Activated T-cell treated with anti-CD3 and anti-CD28 coated beads for 4 hours (primary cell): ENCODE measurements at regions not wholly inside any gene's neighbourhood (a gene's known extent, or its start where the extent isn't known, plus 50 kb on each side); places are given as distances from the start of the nearest gene placed in this dataset.

Experiments
- DNase-seq: peaks from one replicate; pipeline ENCODE4 v3.0.0-alpha.2; 2020

GRCh38 chr1:208421486-208421885 is 177.3 kb upstream of the PLXNA2 start:
- DNase-seq, result no peak

GRCh38 chr1:208423526-208423925 is 179.3 kb upstream of the PLXNA2 start:
- no peak for DNase-seq

DNA sequence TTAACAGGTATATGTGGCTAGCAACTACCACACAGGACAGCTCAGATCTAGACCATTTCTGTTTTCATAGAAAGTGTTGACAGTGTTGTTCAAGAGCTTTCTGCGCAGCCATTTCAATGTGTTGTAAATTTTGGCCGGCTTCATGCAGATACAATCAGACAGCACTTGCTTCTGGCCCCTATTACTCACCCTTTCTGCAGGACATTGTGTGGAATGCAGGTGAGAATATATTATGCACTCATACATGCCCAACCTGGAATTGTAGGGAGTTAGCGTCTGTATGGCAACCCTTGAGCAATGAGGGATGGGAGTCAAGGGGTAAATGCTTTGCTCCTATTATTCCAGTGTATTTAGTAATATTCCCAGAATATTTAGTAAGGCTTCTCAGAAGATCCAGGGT is 180.9 kb upstream of the PLXNA2 start:
- no peak for DNase-seq

GRCh38 chr1:208430220-208430619 is 186.0 kb upstream of the PLXNA2 start:
- no peak for DNase-seq

GRCh38 chr1:208431721-208432120 is 187.5 kb upstream of the PLXNA2 start:
- no peak for DNase-seq

- DNase-seq, result no peak
Observed at GRCh38 chr1:208432346-208432745, 188.2 kb upstream of the PLXNA2 start.

DNA sequence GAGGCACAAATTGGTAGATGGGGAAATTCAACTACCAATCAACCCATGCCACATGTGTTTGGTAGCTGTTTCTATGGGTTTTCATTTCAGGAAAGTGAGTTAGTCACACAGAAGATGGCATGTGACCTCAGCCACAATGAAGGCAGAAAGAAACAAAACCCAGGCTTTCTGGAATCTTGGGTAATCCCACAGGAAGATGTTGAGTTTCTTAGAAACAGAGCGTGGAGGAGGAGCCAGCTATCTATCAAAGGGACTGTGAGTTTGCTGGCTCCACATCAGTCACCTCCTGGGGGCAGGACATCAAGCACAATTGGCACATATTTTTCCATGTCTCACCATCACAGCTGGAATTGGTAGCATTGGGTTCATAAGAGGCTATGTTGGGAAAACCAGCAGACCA is 188.9 kb upstream of the PLXNA2 start:
- DNase-seq, result no peak

GRCh38 chr1:208433971-208434370 is 189.8 kb upstream of the PLXNA2 start:
- no peak for DNase-seq

GRCh38 chr1:208437401-208437800 is 193.2 kb upstream of the PLXNA2 start:
- DNase-seq, result no peak

DNA sequence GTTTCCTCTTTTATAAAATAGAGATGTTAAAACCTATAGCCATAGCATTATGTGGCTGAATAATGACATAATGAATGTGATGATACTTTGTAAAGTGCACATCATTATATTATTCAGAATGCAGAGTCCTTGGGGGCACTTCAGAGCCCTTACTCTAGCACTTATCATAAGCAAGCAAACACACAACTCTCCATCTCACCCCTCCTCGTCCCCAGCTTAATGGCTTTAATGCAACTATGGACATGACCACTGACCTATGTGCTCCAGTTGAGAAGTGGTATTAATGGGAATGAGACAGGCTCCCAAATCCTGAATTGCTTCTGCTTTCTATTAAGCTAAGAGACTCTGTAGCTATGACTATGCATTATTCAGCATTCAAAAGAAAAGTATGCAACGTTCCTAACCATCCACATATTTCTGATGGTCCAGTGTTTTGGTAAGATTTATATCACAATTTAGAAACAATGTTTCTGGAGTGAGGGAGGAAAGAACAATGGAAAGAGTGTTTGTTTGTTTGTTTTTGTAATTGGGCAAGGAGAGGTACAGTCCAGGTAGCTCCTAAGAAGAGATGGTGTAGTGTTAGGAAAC is 194.0 kb upstream of the PLXNA2 start:
- no peak for DNase-seq

- no peak for DNase-seq
Observed at GRCh38 chr1:208445758-208446203, 201.6 kb upstream of the PLXNA2 start.

DNA sequence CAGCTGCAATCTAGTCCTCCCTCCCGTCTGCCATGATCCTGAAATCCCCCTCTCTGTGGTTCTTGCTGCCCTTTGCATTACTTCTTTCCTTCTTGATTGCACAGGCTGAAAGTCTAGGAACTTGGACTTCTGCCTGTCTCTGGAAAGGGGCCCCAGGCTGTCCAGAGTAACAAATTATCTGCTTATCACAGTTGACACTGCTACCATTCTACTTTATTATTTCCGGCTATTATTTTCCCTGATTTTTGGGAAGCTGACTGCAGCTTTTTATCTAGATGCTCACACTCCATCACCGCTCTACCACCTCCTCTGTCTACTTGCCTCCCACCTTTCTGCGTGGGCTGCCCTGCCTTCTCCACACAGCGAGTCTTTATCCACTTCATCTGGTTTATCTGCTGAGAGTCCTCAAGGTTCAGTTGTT is 202.1 kb upstream of the PLXNA2 start:
- DNase-seq, result no peak

DNA sequence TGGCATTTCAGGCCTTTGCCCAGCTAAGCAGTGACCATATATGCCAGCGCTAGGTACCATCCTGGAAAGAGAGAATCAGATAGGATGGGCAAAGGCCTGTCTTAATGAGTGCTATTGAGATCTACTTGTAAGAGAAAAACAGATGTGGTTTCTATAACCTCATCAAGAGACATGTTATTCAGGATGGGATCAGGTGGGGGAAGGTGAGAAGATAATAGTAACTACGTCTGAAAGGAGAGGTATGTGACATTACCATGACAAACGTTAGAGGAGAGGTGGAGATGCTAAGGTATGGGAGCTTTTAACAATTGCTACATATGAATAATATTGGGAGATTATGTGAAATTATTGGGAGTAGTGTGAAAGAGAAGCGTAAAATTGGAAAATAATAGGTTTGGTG is 204.2 kb upstream of the PLXNA2 start:
- no peak for DNase-seq

GRCh38 chr1:208449951-208450350 is 205.8 kb upstream of the PLXNA2 start:
- no peak for DNase-seq

DNA sequence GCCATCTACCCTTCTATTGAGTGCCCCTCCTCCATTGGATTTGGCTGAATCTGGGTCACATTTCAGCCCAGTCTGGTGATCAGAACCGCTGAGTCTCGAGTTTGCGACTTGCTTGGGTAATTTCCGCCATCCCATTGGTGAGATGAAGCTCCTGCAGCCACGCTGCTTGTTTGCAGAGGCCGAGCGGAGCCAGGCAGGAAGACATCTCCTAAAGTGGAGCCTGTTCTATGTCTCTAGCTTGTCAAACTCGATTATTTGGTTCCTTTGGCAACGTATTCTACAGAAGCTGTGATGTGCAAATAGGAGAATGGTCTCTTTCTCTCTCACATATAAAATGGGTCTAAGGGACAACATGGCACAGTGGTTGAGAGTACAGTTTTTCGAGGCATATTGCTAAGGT is 206.8 kb upstream of the PLXNA2 start:
- no peak for DNase-seq

- no peak for DNase-seq
Observed at GRCh38 chr1:208455821-208456220, 211.6 kb upstream of the PLXNA2 start.

DNA sequence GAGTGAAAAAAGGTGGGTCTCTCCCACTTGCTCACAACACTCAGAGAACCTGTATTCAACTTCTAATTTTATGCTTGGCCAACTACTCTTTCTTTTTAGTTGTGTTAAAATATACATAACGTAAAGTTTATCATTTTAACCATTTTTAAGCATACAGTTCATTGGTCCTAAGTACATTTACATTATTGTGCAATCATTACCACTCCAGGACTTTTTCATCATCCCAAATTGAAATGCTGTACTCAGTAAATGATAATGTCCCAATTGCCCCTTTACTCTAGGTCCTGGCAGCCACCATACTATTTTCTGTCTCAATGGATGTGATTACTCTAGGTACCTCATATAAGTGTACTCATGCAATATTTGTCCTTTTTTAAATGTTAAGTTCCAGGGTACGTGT is 212.3 kb upstream of the PLXNA2 start:
- no peak for DNase-seq

DNA sequence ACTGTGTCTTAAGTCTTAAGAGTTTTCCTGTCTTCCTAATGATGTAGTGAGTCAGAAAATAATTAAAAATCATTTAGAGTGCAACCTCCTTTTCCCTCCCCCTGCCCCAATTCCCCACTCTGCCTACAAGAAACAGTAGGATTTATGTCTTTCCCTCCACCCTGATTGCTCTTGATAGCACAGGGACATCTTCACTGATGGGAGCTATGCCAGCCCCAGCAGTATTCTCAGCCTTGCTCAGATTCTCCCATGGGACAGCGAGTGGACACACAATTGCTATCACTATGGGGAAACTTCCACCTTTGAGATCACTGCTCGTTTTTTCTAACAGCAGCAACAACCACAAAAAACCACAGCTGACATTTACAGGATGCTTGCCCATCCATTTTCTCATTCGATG is 216.6 kb upstream of the PLXNA2 start:
- DNase-seq, result no peak

DNA sequence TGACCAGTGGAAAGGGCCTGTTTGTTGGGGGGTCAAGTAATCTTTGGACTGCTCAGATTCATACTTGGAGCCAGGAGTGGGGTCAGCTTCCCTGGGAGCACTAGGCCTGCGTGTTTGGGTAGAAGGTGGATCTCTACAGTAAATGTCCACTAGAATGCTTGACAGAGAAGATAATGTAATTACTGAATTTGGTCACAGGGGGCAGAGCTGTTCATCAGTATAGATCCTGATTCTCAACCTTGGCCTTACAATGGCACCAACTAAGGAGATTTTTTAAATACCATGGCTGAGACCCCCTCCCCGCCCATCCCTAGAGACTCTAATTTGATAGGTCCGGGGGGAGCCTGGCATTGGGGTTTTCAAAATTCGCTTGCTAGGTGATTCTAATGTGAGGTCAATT is 217.5 kb upstream of the PLXNA2 start:
- no peak for DNase-seq

- no peak for DNase-seq
Observed at GRCh38 chr1:208462761-208463160, 218.6 kb upstream of the PLXNA2 start.

DNA sequence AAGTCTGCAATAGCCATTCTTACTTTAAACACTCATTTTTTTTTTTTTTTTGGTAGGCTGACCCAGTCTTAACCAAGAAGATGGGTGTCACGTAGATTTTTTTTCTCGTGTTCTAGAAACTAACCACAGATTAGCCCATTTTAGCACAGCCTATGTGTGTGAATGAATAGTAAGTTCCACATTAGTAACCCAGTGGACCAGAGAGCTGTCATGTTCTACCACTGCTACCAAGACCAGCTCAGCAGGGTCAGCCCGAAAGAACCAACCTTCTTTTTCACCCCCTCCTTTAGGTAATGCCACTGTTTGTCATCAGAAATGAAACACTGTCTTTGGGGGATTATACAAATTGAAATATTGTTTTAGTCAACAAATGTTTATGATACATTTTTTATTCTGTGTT is 221.1 kb upstream of the PLXNA2 start:
- DNase-seq, result no peak

- DNase-seq, result no peak
Observed at GRCh38 chr1:208465786-208466590, 221.8 kb upstream of the PLXNA2 start.

GRCh38 chr1:208467151-208467780 is 223.1 kb upstream of the PLXNA2 start:
- no peak for DNase-seq

- no peak for DNase-seq
Observed at GRCh38 chr1:208475449-208475848, 231.3 kb upstream of the PLXNA2 start.
